LoVo (cell line): ENCODE measurements at regions not wholly inside any gene's neighbourhood (a gene's known extent, or its start where the extent isn't known, plus 50 kb on each side); places are given as distances from the start of the nearest gene placed in this dataset.

Experiments
- DNase-seq: peaks from one replicate; pipeline ENCODE4 v3.0.0-alpha.2; 2016; ENCODE audit warnings: low spot score

- DNase-seq = peak; percentile 44
Measured at GRCh38 chr9:118059484-118060278, 355.5 kb downstream of the TLR4 start.

- DNase-seq = no peak
Measured at GRCh38 chr9:118083161-118083560, 379.0 kb downstream of the TLR4 start.

GRCh38 chr9:118088090-118088489 is 383.9 kb downstream of the TLR4 start:
- DNase-seq = no peak

- no peak for DNase-seq
Measured at GRCh38 chr9:118091226-118091625, 387.0 kb downstream of the TLR4 start.

GRCh38 chr9:118091711-118092500 is 387.7 kb downstream of the TLR4 start:
- no peak for DNase-seq

- DNase-seq = no peak
Measured at GRCh38 chr9:118094387-118094786, 390.2 kb downstream of the TLR4 start.

GRCh38 chr9:118100529-118101419 is 396.6 kb downstream of the TLR4 start:
- DNase-seq = no peak

GRCh38 chr9:118104363-118104762 is 400.2 kb downstream of the TLR4 start:
- no peak for DNase-seq

GRCh38 chr9:118108971-118109370 is 404.8 kb downstream of the TLR4 start:
- no peak for DNase-seq

GRCh38 chr9:118109542-118109941 is 405.3 kb downstream of the TLR4 start:
- DNase-seq = no peak

GRCh38 chr9:118121361-118121760 is 417.2 kb downstream of the TLR4 start:
- no peak for DNase-seq

GRCh38 chr9:118128313-118128712 is 424.1 kb downstream of the TLR4 start:
- DNase-seq = no peak

- no peak for DNase-seq
Measured at GRCh38 chr9:118129541-118129940, 425.3 kb downstream of the TLR4 start.

- no peak for DNase-seq
Measured at GRCh38 chr9:118148990-118149389, 444.8 kb downstream of the TLR4 start.

- no peak for DNase-seq
Measured at GRCh38 chr9:118156846-118157245, 452.6 kb downstream of the TLR4 start.

GRCh38 chr9:118162716-118163115 is 458.5 kb downstream of the TLR4 start:
- DNase-seq = no peak

- no peak for DNase-seq
Measured at GRCh38 chr9:118163751-118164150, 459.5 kb downstream of the TLR4 start.

- no peak for DNase-seq
Measured at GRCh38 chr9:118165451-118165850, 461.2 kb downstream of the TLR4 start.

GRCh38 chr9:118170032-118170955 is 466.1 kb downstream of the TLR4 start:
- DNase-seq = peak; percentile 24

- DNase-seq = no peak
Measured at GRCh38 chr9:118177241-118177640, 473.0 kb downstream of the TLR4 start.

- DNase-seq = no peak
Measured at GRCh38 chr9:118183576-118183975, 479.4 kb downstream of the TLR4 start.
